ENCODE measurements at regions not wholly inside any gene's neighbourhood (a gene's known extent, or its start where the extent isn't known, plus 50 kb on each side); places are given as distances from the start of the nearest gene placed in this dataset.

DNA sequence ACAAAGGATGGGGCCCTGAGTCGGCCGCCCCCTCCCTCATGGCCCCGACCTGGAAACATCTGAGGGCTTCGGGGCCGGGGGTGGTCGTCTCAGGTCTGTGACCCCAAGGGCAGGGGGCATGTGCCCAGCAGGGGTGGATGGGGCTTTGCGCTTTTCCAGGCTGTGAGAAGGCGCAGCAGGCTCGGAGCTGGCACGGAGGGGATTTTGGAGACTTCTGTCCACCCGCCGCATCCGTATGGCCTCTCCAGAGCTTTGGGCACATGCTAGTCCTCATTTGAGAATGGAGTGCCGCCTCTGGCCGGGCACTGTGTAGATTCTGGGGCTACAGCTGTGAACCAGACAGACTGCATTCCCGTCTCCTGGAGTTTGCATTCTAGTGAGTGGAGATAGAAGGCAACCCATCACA, 66.1 kb upstream of the WNT4 start:
- no peak for FAIRE-seq
- H4K8ac ChIP-seq (ENCODE audit: extremely low read depth, insufficient read depth, low read length), result no peak overlapping the region
- H3K27me3 ChIP-seq (replicated peaks in 1 of 4; ENCODE audit: control insufficient read depth in 3 of 4, extremely low read depth in 1 of 4, insufficient read depth in 3 of 4, low read length in 3 of 4), result peaks cover 0 to 22% (median 6%) of the 10 kb centered on the region in 4 experiments; a peak in 5 of 7 replicates
- H3K9ac ChIP-seq (replicated peaks in 1 of 4; ENCODE audit: extremely low read depth in 1 of 4, low read depth in 3 of 4, low read length in 3 of 4), result no peak overlapping the region
- peak overlapping the region; percentile 30 to 53; a peak in 1 of 4 replicates for H3K4me2 ChIP-seq (ENCODE audit: insufficient read depth in 1 of 2, low read depth in 2 of 2, low read length in 2 of 2)
- peaks cover 0 to 2% of the 10 kb centered on the region in 2 experiments for H4K20me1 ChIP-seq (replicated peaks in 1 of 2; ENCODE audit: control insufficient read depth in 1 of 2, insufficient read depth in 2 of 2, low read length in 2 of 2)
- ChIA-PET CTCF (ENCODE audit: partially characterized antibody) (interaction anchor here (0.6 to 2.2 kb wide), 5 partner anchors 15 to 73 kb away, joined by 3 to 6 read pairs (median 4); no protein-coding TSS in a partner anchor), POLR2A (ENCODE audit: partially characterized antibody) (no interaction called here)
- peak in 1 of 2 experiments; percentile 54 for DNase-seq (ENCODE audit: low read depth in 1 of 2, low spot score in 2 of 2)
- H2BK12ac ChIP-seq (ENCODE audit: low read depth, low read length), result no peak overlapping the region
- no peak overlapping the region for H3K23ac ChIP-seq (ENCODE audit: insufficient read length)
- H3K79me1 ChIP-seq (ENCODE audit: low read depth, low read length), result no peaks in the 10 kb centered on the region
- H2BK120ac ChIP-seq (replicated peaks; ENCODE audit: low read depth, low read length), result no peak overlapping the region
- no peak overlapping the region for H3K27ac ChIP-seq (ENCODE audit: low read depth, low read length)
- no peak overlapping the region for H2BK5ac ChIP-seq (ENCODE audit: low read depth, low read length)
- no peaks in the 10 kb centered on the region for H3K23me2 ChIP-seq (ENCODE audit: low read depth, low read length)
- no peaks in the 10 kb centered on the region for H3K36me3 ChIP-seq (ENCODE audit: control insufficient read depth in 2 of 4, insufficient read depth in 4 of 4, low read length in 3 of 4)
- H3K56ac ChIP-seq (replicated peaks; ENCODE audit: insufficient read length, low read depth, low read length), result no peak overlapping the region
- no peaks in the 10 kb centered on the region for H3K79me2 ChIP-seq (ENCODE audit: control insufficient read depth in 1 of 2, insufficient read depth in 2 of 2, low read length in 2 of 2)
- 68% methylated on average over 14 of the region's 16 CpGs; no CpG with 5 or more reads in 1 of the 2 experiments for WGBS, 2 experiments (ENCODE audit: extremely low coverage in 1 of 2, insufficient coverage in 1 of 2, insufficient read length in 1 of 2, insufficient replicate concordance in 2 of 2, low coverage in 1 of 2, low lambda C conversion rate in 2 of 2, missing lambda C conversion rate in 1 of 2)
- no peak overlapping the region for H2BK15ac ChIP-seq (ENCODE audit: low read length)
- no peak overlapping the region for H3K4ac ChIP-seq (replicated peaks; ENCODE audit: insufficient read length, low read depth, low read length)
- no peak overlapping the region for H2AFZ ChIP-seq (ENCODE audit: low read length)
- H3K18ac ChIP-seq (ENCODE audit: extremely low read depth, low read length), result no peak overlapping the region; the same call in 1 of the 2 replicates
- H3K14ac ChIP-seq (ENCODE audit: insufficient read length), result no peak overlapping the region
- no peak overlapping the region for H4K91ac ChIP-seq (replicated peaks; ENCODE audit: insufficient read length, low read length)
- no peak overlapping the region; a peak in 1 of 8 replicates for H3K4me3 ChIP-seq (ENCODE audit: extremely low read depth in 1 of 4, insufficient read depth in 2 of 4, low read depth in 3 of 4, low read length in 4 of 4)
- H3K4me1 ChIP-seq (replicated peaks in 1 of 4; ENCODE audit: control insufficient read depth in 3 of 4, insufficient read depth in 4 of 4, low read length in 3 of 4), result peaks cover 12 to 29% (median 16%) of the 10 kb centered on the region in 4 experiments
- H2AK5ac ChIP-seq (ENCODE audit: low read depth, low read length), result no peak overlapping the region
- no peak overlapping the region for H2BK20ac ChIP-seq (ENCODE audit: low read length)
- H4K5ac ChIP-seq (ENCODE audit: insufficient read length, low read depth, low read length), result no peak overlapping the region
- no peaks in the 10 kb centered on the region for H3K9me3 ChIP-seq (ENCODE audit: insufficient read depth in 2 of 2, low read depth in 1 of 2, low read length in 1 of 2)
- TF ChIP-seq TBP (IDR thresholded peaks at IDR 0.05; ENCODE audit: low read depth, low read length) (no peak), EZH2 (IDR thresholded peaks at IDR 0.05; ENCODE audit: low read depth, low read length, severe bottlenecking) (no peak), SP2 (IDR thresholded peaks at IDR 0.05; ENCODE audit: low read length) (no peak), POLR2A (IDR thresholded peaks at IDR 0.05; ENCODE audit: control extremely low read depth in 1 of 2, low read depth in 2 of 2, low read length in 2 of 2) (no peak), KDM5A (IDR thresholded peaks at IDR 0.05; ENCODE audit: low read length) (no peak), FOSL1 (IDR thresholded peaks at IDR 0.05; ENCODE audit: insufficient read depth, low read depth, low read length) (no peak), RFX5 (IDR thresholded peaks at IDR 0.05; ENCODE audit: borderline replicate concordance, low read depth, low read length) (no peak), CTBP2 (IDR thresholded peaks at IDR 0.05; ENCODE audit: borderline replicate concordance, insufficient read depth, insufficient read length, low read length) (no peak), JUND (IDR thresholded peaks at IDR 0.05; ENCODE audit: low read length) (no peak), SUZ12 (IDR thresholded peaks at IDR 0.05; ENCODE audit: low read length) (no peak), TAF7 (optimal IDR thresholded peaks at IDR 0.05; ENCODE audit: borderline replicate concordance, low read depth, low read length) (no peak)
- TF ChIP-seq, protein P1, sequence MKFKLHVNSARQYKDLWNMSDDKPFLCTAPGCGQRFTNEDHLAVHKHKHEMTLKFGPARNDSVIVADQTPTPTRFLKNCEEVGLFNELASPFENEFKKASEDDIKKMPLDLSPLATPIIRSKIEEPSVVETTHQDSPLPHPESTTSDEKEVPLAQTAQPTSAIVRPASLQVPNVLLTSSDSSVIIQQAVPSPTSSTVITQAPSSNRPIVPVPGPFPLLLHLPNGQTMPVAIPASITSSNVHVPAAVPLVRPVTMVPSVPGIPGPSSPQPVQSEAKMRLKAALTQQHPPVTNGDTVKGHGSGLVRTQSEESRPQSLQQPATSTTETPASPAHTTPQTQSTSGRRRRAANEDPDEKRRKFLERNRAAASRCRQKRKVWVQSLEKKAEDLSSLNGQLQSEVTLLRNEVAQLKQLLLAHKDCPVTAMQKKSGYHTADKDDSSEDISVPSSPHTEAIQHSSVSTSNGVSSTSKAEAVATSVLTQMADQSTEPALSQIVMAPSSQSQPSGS (IDR thresholded peaks at IDR 0.05; ENCODE audit: low read length), result no peak

Data from H1 (cell line).